ENCODE measurements at regions not wholly inside any gene's neighbourhood (a gene's known extent, or its start where the extent isn't known, plus 50 kb on each side); places are given as distances from the start of the nearest gene placed in this dataset.
"Not testable (repeated sequence)": the region's sequence is repeated elsewhere in the genome, so short reads cannot be mapped to it uniquely, and the experiment has no call there.

GRCh38 chr9:30928045-30928444 lies 1456.4 kb upstream of the ACO1 start:
- Mint-ChIP-seq H3K36me3 (ENCODE audit: low read depth) (no peaks in the 10 kb centered on the region), H3K27ac (no peak overlapping the region), H3K27me3 (ENCODE audit: low read depth) (no peaks in the 10 kb centered on the region), H3K4me1 (ENCODE audit: low read depth) (no peaks in the 10 kb centered on the region), H3K9me3 (no peaks in the 10 kb centered on the region), H3K4me3 (no peak overlapping the region)
- DNase-seq (ENCODE audit: low spot score) = no peak

GRCh38 chr9:30932226-30932625 lies 1452.2 kb upstream of the ACO1 start:
- Mint-ChIP-seq H3K9me3 (no peaks in the 10 kb centered on the region), H3K4me3 (no peak overlapping the region), H3K4me1 (ENCODE audit: low read depth) (no peaks in the 10 kb centered on the region), H3K27ac (no peak overlapping the region), H3K36me3 (ENCODE audit: low read depth) (no peaks in the 10 kb centered on the region), H3K27me3 (ENCODE audit: low read depth) (no peaks in the 10 kb centered on the region)
- no peak for DNase-seq (ENCODE audit: low spot score)

DNA sequence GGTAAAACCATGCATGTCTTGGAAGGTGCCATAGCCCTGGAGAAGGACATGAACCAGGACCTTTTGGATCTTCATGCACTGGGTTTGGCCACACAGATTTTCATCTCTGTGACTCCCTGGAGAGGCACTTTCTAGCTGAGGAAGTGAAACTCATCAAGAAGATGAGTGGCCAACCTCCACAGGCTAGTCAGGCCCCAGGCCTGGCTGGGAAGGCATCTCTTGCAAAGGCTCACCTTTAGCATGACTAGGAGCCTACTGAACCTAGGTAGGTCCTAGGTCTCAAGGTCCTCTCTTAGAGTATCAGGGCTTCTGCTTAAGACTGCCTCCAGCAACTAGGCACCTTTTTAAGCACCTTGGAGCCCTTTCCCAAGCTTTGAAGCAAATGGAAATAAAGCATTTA lies 1448.7 kb upstream of the ACO1 start:
- Mint-ChIP-seq H3K27ac (no peak overlapping the region), H3K9me3 (no peaks in the 10 kb centered on the region), H3K4me1 (ENCODE audit: low read depth) (no peaks in the 10 kb centered on the region), H3K4me3 (no peak overlapping the region), H3K36me3 (ENCODE audit: low read depth) (no peaks in the 10 kb centered on the region), H3K27me3 (ENCODE audit: low read depth) (no peaks in the 10 kb centered on the region)
- DNase-seq (ENCODE audit: low spot score) = no peak

GRCh38 chr9:30937106-30937505 lies 1447.3 kb upstream of the ACO1 start:
- Mint-ChIP-seq H3K27me3 (ENCODE audit: low read depth) (no peaks in the 10 kb centered on the region), H3K4me3 (no peak overlapping the region), H3K9me3 (no peaks in the 10 kb centered on the region), H3K4me1 (ENCODE audit: low read depth) (no peaks in the 10 kb centered on the region), H3K27ac (no peak overlapping the region), H3K36me3 (ENCODE audit: low read depth) (no peaks in the 10 kb centered on the region)
- DNase-seq (ENCODE audit: low spot score) = no peak

GRCh38 chr9:30942852-30943251 lies 1441.6 kb upstream of the ACO1 start:
- not testable (repeated sequence) for H3K4me1 Mint-ChIP-seq (ENCODE audit: low read depth); H3K9me3 Mint-ChIP-seq; DNase-seq (ENCODE audit: low spot score); H3K27me3 Mint-ChIP-seq (ENCODE audit: low read depth); H3K36me3 Mint-ChIP-seq (ENCODE audit: low read depth); H3K27ac Mint-ChIP-seq; H3K4me3 Mint-ChIP-seq

- Mint-ChIP-seq H3K36me3 (ENCODE audit: low read depth) (no peaks in the 10 kb centered on the region), H3K4me1 (ENCODE audit: low read depth) (no peaks in the 10 kb centered on the region), H3K27ac (no peak overlapping the region), H3K9me3 (no peaks in the 10 kb centered on the region), H3K27me3 (ENCODE audit: low read depth) (no peaks in the 10 kb centered on the region), H3K4me3 (no peak overlapping the region)
- no peak for DNase-seq (ENCODE audit: low spot score)
Measured at GRCh38 chr9:30943446-30944224, 1440.8 kb upstream of the ACO1 start.

DNA sequence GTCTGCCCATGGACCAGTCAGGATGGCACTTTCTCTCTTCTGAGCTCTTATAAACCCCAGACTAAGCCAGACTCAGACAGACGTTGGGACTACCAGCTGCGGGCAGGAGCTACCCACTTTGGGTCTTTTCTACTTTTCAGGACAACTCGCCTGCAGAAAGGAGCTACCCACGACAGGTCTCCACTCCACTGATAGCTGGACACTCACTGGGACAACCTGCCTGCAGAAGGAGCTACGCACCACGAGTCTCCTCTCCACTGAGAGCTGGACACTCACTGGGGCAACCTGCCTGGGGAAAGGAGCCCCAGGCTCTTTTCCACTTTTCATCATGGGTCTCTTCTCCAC lies 1440.2 kb upstream of the ACO1 start:
- H3K27ac Mint-ChIP-seq = no peak overlapping the region
- no peaks in the 10 kb centered on the region for H3K4me1 Mint-ChIP-seq (ENCODE audit: low read depth)
- no peaks in the 10 kb centered on the region for H3K36me3 Mint-ChIP-seq (ENCODE audit: low read depth)
- DNase-seq (ENCODE audit: low spot score) = no peak
- H3K27me3 Mint-ChIP-seq (ENCODE audit: low read depth) = no peaks in the 10 kb centered on the region
- no peak overlapping the region for H3K4me3 Mint-ChIP-seq
- peaks cover 6% of the 10 kb centered on the region for H3K9me3 Mint-ChIP-seq

DNA sequence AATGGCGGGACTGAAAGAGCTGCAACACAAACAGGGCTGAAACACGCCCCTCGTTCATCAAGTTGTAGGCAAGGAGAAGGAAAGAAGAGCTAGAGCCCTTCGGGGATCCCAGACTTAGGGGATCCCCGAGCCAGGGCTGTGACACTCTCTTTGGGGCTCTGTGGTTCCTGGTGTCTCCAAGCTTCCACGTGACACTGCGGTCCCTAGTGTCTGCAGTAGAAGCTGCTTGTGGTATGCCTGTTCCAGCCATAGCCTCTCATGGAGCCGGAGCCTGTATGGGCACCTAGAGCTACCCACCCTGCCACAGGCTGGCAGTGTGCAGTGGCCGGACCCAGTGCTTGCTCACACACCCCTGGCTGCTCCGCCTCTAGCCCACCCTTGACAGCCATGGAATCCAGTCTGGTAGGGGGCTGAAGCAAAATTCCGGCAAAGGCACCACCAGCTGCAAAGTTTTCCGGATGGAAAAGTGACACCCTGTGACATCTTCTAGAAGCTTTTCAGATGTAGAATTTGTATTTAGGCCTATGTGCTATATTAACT lies 1439.6 kb upstream of the ACO1 start:
- no peaks in the 10 kb centered on the region for H3K27me3 Mint-ChIP-seq (ENCODE audit: low read depth)
- no peak overlapping the region for H3K27ac Mint-ChIP-seq
- H3K9me3 Mint-ChIP-seq = peaks cover 7% of the 10 kb centered on the region
- no peaks in the 10 kb centered on the region for H3K36me3 Mint-ChIP-seq (ENCODE audit: low read depth)
- no peak overlapping the region for H3K4me3 Mint-ChIP-seq
- no peaks in the 10 kb centered on the region for H3K4me1 Mint-ChIP-seq (ENCODE audit: low read depth)
- DNase-seq (ENCODE audit: low spot score) = no peak

- no peaks in the 10 kb centered on the region for H3K4me1 Mint-ChIP-seq (ENCODE audit: low read depth)
- no peaks in the 10 kb centered on the region for H3K36me3 Mint-ChIP-seq (ENCODE audit: low read depth)
- no peaks in the 10 kb centered on the region for H3K27me3 Mint-ChIP-seq (ENCODE audit: low read depth)
- H3K4me3 Mint-ChIP-seq = no peak overlapping the region
- DNase-seq (ENCODE audit: low spot score) = no peak
- no peak overlapping the region for H3K27ac Mint-ChIP-seq
- H3K9me3 Mint-ChIP-seq = peaks cover 6% of the 10 kb centered on the region
Measured at GRCh38 chr9:30964332-30964731, 1420.1 kb upstream of the ACO1 start.

- no peaks in the 10 kb centered on the region for H3K27me3 Mint-ChIP-seq (ENCODE audit: low read depth)
Measured at GRCh38 chr9:30967476-30967875, 1417.0 kb upstream of the ACO1 start.

GRCh38 chr9:30970186-30970585 lies 1414.3 kb upstream of the ACO1 start:
- Mint-ChIP-seq H3K4me1 (ENCODE audit: low read depth) (no peaks in the 10 kb centered on the region), H3K4me3 (no peak overlapping the region), H3K27ac (no peak overlapping the region), H3K36me3 (ENCODE audit: low read depth) (no peaks in the 10 kb centered on the region), H3K9me3 (no peaks in the 10 kb centered on the region), H3K27me3 (ENCODE audit: low read depth) (no peaks in the 10 kb centered on the region)
- DNase-seq (ENCODE audit: low spot score) = no peak

More at GRCh38 chr9:30967476-30967875, 1417.0 kb upstream of the ACO1 start:
- no peak for DNase-seq (ENCODE audit: low spot score)
- Mint-ChIP-seq H3K27ac (no peak overlapping the region), H3K9me3 (peaks cover under 1% of the 10 kb centered on the region), H3K36me3 (ENCODE audit: low read depth) (no peaks in the 10 kb centered on the region), H3K4me3 (no peak overlapping the region), H3K4me1 (ENCODE audit: low read depth) (no peaks in the 10 kb centered on the region)

DNA sequence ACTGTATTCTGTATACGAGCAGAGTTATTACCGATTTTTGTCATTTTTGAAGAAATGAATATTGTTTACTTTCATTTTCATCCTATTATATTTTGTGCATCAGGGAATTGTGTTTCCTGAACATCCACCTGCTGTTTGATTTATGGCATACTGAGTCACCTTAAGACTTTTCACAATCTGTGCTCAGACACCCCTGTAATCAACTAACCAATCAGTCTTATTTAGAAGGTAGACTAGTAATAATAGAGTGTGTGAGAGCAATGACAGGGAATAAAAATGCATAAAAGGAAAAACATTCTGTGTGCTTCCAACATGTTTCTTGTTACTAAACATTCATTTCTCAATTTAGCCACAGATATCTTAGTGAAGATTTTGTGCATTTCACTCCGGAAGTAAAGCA lies 1413.6 kb upstream of the ACO1 start:
- H3K27ac Mint-ChIP-seq = no peak overlapping the region
- H3K4me3 Mint-ChIP-seq = no peak overlapping the region
- no peaks in the 10 kb centered on the region for H3K36me3 Mint-ChIP-seq (ENCODE audit: low read depth)
- H3K9me3 Mint-ChIP-seq = no peaks in the 10 kb centered on the region
- DNase-seq (ENCODE audit: low spot score) = no peak
- no peaks in the 10 kb centered on the region for H3K4me1 Mint-ChIP-seq (ENCODE audit: low read depth)
- no peaks in the 10 kb centered on the region for H3K27me3 Mint-ChIP-seq (ENCODE audit: low read depth)

GRCh38 chr9:30972654-30973053 lies 1411.8 kb upstream of the ACO1 start:
- H3K36me3 Mint-ChIP-seq (ENCODE audit: low read depth) = no peaks in the 10 kb centered on the region
- no peak overlapping the region for H3K4me3 Mint-ChIP-seq
- DNase-seq (ENCODE audit: low spot score) = no peak
- no peaks in the 10 kb centered on the region for H3K9me3 Mint-ChIP-seq
- H3K27ac Mint-ChIP-seq = no peak overlapping the region
- no peaks in the 10 kb centered on the region for H3K4me1 Mint-ChIP-seq (ENCODE audit: low read depth)
- no peaks in the 10 kb centered on the region for H3K27me3 Mint-ChIP-seq (ENCODE audit: low read depth)

GRCh38 chr9:30977965-30978364 lies 1406.5 kb upstream of the ACO1 start:
- Mint-ChIP-seq H3K27ac (no peak overlapping the region), H3K27me3 (ENCODE audit: low read depth) (no peaks in the 10 kb centered on the region), H3K9me3 (no peaks in the 10 kb centered on the region), H3K4me1 (ENCODE audit: low read depth) (no peaks in the 10 kb centered on the region), H3K4me3 (no peak overlapping the region), H3K36me3 (ENCODE audit: low read depth) (no peaks in the 10 kb centered on the region)
- DNase-seq (ENCODE audit: low spot score) = no peak

DNA sequence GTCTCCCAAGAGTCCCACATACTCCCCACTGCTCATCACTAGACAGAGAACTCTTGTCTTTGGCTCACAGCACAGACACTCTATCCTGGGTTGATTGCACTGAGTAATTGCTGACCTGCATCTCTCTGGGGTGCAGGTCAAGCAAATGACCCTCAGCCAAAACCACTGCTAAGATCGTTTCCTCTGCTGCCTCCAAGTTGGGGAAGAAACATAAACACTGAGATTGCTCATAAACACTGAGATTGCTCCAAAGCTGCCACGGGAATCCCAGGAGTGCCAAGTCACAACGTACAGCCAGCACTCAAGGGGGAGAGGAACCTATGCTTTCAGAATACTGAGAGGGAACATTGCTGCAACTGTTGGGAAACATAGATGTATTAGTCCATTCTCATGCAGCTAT lies 1402.1 kb upstream of the ACO1 start:
- H3K27ac Mint-ChIP-seq = no peak overlapping the region
- H3K36me3 Mint-ChIP-seq (ENCODE audit: low read depth) = no peaks in the 10 kb centered on the region
- H3K9me3 Mint-ChIP-seq = no peaks in the 10 kb centered on the region
- H3K4me1 Mint-ChIP-seq (ENCODE audit: low read depth) = no peaks in the 10 kb centered on the region
- no peak overlapping the region for H3K4me3 Mint-ChIP-seq
- no peaks in the 10 kb centered on the region for H3K27me3 Mint-ChIP-seq (ENCODE audit: low read depth)
- no peak for DNase-seq (ENCODE audit: low spot score)

All from T-helper 2 cell treated with Interferon-gamma antibody and Interleukin-4, amounts not matched to agents 5 μg/mL and 100 μg/mL, for 36 hours (primary cell).